SK-N-MC (cell line): ENCODE measurements at regions not wholly inside any gene's neighbourhood (a gene's known extent, or its start where the extent isn't known, plus 50 kb on each side); places are given as distances from the start of the nearest gene placed in this dataset.

Experiments
- EZH2 ChIP-seq: fragments of 200-600 bp; sonication (generic); IDR thresholded peaks from one replicate; pipeline ENCODE4 v1.6.1; 2017; ENCODE audit warnings: antibody characterized with exemption
- POLR2AphosphoS5 ChIP-seq: IDR thresholded peaks from 2 replicates; pipeline ENCODE4 v1.6.1; 2012; ENCODE audit warnings: mild to moderate bottlenecking, low read depth, low read length, borderline replicate concordance

DNA sequence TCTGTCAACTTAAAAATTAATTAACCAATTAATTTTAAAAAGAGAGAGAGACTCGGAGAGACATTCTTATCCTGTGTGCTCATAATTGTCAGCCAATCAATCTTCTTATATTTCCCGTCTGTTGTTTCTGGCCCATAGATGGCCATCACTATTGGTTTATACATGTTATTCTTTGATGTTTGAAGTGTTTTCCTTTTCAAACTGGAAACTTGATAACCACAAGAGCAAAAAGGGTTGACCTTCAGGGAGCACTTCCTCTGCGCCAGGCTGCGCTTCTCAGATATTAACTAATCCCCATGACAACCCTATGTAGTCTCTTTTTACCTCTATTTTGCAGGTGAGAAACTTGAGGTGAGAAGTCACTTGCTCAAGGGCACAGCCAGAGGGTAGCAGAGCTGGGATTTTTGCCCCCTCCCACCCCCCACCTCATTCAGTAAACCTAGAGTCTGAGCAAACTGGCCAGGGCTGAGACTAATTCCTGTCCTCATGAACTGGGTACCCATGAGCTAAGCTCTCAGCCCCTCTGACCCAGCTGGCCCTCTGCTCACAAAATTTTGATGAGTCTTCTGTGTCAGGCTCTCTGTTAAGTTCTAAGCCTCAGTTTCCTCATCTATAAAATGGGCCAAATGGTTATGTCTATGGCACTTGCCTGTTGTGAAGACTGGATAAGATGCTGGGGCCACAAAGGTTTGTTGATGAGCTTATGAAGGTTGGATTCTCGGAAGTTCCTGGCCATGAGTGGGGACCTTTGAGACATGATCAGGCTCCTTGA is 86.0 kb upstream of the SH3PXD2B start:
- no peak for TF ChIP-seq POLR2AphosphoS5
- TF ChIP-seq EZH2 = no peak
